Tongue (tissue), 1 donor: ENCODE measurements at regions not wholly inside any gene's neighbourhood (a gene's known extent, or its start where the extent isn't known, plus 50 kb on each side); places are given as distances from the start of the nearest gene placed in this dataset.
"Not testable (repeated sequence)": the region's sequence is repeated elsewhere in the genome, so short reads cannot be mapped to it uniquely, and the experiment has no call there.

Source experiments
- DNase-seq: peaks from one replicate; pipeline ENCODE4 v3.0.0-alpha.2; 2015

GRCh38 chrX:7638078-7638710 lies 204.8 kb upstream of the VCX start:
- no peak for DNase-seq

- peak; percentile 35 for DNase-seq
Measured at GRCh38 chrX:7637066-7637465, 205.9 kb upstream of the VCX start.

DNA sequence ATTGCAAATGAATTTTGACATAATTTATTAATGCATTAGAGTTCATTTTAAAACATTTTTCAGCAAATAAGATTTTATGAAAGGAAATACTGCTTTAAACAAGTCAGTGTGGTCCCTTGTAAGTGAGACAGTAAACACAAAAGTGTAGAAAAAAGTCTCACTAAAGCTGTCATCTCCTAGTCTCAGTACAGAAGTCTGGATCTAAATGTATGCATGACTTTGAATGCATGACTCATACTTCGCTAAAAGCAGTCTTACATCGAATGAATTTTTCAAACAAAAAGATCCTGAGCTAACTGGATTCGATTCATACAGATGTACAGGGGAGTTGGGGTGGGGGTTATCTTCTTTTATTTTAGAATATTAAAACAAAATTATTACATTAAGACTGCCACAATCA lies 207.4 kb upstream of the VCX start:
- no peak for DNase-seq

DNA sequence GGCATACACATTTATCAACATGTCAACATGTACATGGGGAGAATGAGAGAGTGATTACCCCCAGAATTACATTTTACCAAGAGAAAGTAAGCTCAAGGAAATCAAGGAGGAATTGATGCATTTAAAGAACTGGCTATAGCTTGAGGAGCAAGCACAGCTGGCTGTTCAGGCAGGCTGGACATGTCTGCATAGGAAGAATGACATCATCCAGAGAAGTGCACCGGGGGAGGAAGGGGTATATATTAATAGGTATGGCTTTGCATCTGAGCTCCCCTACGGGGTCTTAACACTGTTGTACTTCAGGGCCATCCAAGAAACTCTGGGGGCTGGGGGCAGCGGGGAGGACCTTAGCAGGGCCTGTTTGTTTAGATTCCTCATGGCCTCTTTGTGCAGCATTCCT lies 222.4 kb upstream of the VCX start:
- no peak for DNase-seq

DNA sequence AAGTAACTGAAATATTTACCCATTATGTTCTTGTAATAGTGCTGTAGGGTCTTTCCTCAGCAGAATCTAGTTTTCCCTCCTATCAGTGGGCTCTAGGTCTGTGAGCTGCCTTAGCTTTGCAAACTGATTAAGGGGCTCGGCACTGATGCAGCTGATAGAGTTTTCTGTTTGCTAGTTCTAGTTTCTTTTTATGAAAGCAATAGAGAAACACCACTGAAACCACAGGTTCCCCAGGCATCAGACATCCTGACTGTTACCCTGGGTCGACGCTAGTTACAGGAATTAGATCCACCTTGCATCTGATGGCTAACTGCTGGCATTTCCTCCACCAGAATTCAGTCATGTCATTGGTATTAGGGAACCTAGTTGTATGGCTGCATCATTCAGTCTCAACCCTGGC lies 225.0 kb upstream of the VCX start:
- no peak for DNase-seq

- DNase-seq: no peak
Measured at GRCh38 chrX:7614616-7615015, 228.4 kb upstream of the VCX start.

DNA sequence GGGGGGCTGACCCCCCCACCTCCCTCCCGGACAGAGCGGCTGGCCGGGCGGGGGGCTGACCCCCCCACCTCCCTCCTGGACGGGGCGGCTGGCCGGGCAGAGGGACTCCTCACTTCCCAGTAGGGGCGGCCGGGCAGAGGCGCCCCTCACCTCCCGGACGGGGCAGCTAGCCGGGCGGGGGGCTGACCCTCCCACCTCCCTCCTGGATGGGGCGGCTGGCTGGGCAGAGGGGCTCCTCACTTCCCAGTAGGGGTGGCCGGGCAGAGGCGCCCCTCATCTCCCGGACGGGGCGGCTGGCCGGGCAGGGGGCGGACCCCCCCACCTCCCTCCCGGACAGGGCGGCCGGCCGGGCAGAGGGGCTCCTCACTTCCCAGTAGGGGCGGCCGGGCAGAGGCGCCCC lies 234.3 kb upstream of the VCX start:
- not testable (repeated sequence) for DNase-seq

DNA sequence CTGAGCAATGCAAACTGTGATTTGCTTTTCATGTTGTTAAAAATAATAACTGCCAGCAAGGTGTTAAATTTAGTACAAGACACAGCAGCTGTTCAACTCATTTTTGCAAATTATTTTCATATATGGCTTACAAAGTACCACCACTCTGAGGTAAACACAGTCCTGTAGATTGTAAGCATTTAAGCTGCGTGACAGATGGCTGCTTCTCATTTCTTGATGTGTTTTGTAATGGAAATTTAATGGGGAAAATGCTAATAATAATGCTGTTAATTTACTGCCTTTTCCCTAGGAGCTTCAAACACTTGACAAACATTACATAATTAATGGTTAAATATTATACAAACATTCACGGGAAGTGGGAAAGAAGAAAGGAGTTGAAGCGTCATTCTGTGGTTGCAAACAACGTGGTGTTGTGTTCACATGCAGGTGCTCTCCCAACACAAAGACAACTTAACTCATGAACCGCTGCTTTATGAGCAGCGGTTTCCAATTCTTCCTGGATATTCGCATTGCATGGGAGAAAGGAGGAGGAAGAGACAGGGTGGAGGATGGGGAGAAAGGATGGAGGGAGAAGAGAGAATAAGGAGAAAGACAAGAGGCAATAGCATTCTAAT lies 236.8 kb upstream of the VCX start:
- DNase-seq: no peak

- no peak for DNase-seq
Measured at GRCh38 chrX:7603387-7603786, 239.6 kb upstream of the VCX start.

- no peak for DNase-seq
Measured at GRCh38 chrX:7596822-7597221, 246.1 kb upstream of the VCX start.

DNA sequence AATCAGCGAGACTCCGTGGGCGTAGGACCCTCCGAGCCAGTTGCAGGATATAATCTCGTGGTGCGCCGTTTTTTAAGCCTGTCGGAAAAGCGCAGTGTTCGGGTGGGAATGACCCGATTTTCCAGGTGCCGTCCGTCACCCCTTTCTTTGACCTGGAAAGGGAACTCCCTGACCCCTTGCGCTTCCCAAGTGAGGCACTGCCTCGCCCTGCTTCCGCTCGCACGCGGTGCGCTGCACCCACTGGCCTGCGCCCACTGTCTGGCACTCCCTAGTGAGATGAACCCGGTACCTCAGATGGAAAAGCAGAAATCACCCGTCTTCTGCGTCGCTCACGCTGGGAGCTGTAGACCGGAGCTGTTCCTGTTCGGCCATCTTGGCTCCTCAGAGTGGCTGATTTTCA lies 249.6 kb upstream of the VCX start:
- not testable (repeated sequence) for DNase-seq

GRCh38 chrX:7586126-7586525 lies 256.8 kb upstream of the VCX start:
- peak; percentile 61 for DNase-seq

GRCh38 chrX:7582191-7582590 lies 260.8 kb upstream of the VCX start:
- DNase-seq: no peak

GRCh38 chrX:7580127-7580526 lies 262.8 kb upstream of the VCX start:
- DNase-seq: no peak

GRCh38 chrX:7574325-7574724 lies 268.6 kb upstream of the VCX start:
- peak; percentile 62 for DNase-seq

GRCh38 chrX:7570432-7571029 lies 272.4 kb upstream of the VCX start:
- DNase-seq: no peak

DNA sequence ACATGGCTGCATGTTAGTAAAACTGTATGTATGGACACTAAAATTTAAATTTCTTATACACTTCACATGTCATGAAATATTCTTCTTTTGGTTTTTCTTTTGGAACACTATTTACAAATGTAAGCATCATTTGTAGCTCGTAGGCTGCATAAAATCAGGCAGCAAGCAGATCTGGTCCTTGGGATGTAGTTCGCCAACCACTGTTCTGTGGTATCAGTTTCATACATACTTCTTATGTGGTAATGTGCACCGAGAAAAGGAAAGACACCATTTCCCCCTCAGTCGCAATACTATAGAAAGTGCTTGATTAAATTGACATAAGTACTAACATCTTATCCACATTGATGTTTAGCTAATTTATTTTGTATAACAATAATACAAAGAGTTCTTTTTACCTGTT lies 274.4 kb upstream of the VCX start:
- no peak for DNase-seq

DNA sequence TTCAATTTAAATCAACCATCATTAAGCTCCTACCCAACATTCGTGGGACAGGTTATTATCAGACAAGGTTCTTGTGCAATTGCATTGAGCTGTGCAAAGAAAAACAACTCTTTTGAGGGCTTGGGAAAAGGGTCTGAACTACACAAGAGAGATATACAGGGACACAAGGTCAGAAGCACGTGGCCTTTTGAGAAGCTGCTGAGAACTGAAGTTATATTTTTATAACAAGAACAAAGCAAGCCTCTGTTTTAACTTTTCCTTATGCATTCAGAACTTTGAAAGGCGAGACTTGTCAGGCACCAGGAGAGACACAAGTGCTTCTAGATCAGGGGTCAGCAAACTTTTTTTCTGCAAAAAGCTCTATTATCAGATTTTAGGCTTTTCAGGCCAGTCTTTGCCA lies 274.8 kb upstream of the VCX start:
- no peak for DNase-seq

- DNase-seq: no peak
Measured at GRCh38 chrX:7552760-7553159, 290.2 kb upstream of the VCX start.

DNA sequence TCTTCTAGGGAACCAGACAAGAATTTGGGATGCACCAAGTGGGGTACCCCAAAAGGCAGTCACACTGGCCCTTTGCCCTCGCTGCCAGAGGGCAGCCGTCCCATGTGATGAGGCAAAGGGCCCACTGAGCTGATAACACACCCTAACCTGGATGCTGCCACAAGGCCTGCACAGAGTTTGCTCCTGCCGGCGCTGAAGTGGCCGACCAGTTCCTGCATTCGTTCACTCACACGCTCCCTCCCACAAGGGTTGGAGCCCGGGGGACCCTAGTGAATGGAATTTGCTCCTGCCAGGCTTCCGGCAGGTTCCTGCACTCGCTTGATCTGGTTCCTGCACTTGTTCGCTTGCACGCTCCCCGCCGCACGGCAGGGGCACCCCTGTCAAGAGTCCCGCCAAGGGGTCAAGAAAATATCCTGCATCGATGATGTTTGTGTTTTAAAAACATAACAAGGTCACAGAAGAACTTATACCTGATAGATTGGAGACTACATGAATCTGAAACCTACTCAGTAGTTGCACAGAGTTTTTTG lies 296.4 kb upstream of the VCX start:
- no peak for DNase-seq

- no peak for DNase-seq
Measured at GRCh38 chrX:7545564-7545963, 297.4 kb upstream of the VCX start.

DNA sequence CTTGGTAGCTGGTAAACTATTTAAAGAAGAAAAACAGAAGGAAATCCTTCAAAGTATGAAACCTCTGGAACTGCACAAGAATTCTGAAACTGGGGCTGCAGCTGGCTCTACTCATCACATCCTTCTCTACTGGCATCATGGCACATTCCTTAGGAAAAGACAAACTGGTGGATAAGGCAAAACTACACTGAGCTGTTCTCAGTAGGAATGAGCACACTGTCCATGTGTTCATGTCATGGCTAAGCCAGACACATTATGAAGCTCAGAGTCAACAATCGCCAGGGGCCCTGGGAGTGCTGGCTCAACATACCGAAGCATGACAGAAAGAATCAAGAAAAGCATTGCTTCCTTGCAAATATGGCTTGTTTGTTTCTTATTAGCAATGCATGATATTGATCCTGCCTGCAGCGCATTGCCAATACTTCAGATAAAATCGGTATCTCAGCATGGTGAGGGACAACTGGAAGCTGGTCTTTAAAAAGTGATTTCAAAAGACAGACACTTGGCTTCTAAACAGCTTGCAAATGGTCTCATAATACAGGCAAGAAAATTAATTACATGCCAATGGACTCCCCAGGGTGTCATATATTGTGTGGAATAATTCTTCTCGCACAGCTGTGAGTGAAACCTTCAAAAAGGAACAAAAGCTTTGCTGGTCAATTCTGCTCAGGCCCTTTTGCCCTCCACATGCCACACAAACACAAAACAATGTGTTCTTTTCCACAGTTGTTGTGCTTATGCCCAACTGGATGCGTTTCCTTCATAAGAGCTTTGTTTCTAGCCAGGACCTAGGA lies 300.2 kb upstream of the VCX start:
- DNase-seq: peak; percentile 77

- DNase-seq: no peak
Measured at GRCh38 chrX:7522860-7523259, 320.1 kb upstream of the VCX start.
